PC-9 (cell line): ENCODE measurements at regions not wholly inside any gene's neighbourhood (a gene's known extent, or its start where the extent isn't known, plus 50 kb on each side); places are given as distances from the start of the nearest gene placed in this dataset.

ENCODE experiments used
- BruUV-seq: library from RNA; stranded (reverse); fragments of 400-500 nt; replicated peaks from 2 replicates; lab custom pipeline; 2021; lab: Mats Ljungman, UMichigan
- CTCF ChIA-PET: fragments of 300-600 bp; sonication (Branson Sonifier 250); formaldehyde crosslinking; loops from one replicate; lab custom pipeline; 2022; ENCODE audit warnings: antibody characterized with exemption; lab: Charles Lee
- POLR2A ChIA-PET: fragments of 300-600 bp; sonication (Branson Sonifier 250); formaldehyde crosslinking; loops from one replicate; lab custom pipeline; 2022; ENCODE audit warnings: antibody characterized with exemption; ENCODE audit not compliant: unreplicated experiment; lab: Charles Lee
- DNase-seq, 2 experiments: peaks; one replicate each; pipeline versions ENCODE4 v3.0.0 to v3.0.0-alpha.2; 2015 to 2022; ENCODE audit warnings: mixed read lengths in 1 of 2
- H2AFZ ChIP-seq: fragments of 200-600 bp; sonication (generic); 2 replicates; pipeline ENCODE4 v1.8.1; 2017; ENCODE audit warnings: antibody characterized with exemption
- H3F3A ChIP-seq: fragments of 200-600 bp; sonication (generic); 2 replicates; pipeline ENCODE4 v1.8.1; 2017; ENCODE audit warnings: antibody characterized with exemption, mild to moderate bottlenecking, low read depth; ENCODE audit not compliant: insufficient read depth
- H3K27ac ChIP-seq: fragments of 200-600 bp; sonication (generic); 2 replicates; pipeline ENCODE4 v1.6.1; 2016; ENCODE audit warnings: mixed run types
- H3K27me3 ChIP-seq: fragments of 200-600 bp; sonication (generic); 2 replicates; pipeline ENCODE4 v1.6.1; 2016; ENCODE audit warnings: low read depth, mixed run types; ENCODE audit not compliant: insufficient read depth
- H3K36me3 ChIP-seq: fragments of 200-600 bp; sonication (generic); 2 replicates; pipeline ENCODE4 v1.6.1; 2016; ENCODE audit warnings: low read depth, mixed run types
- H3K4me1 ChIP-seq: fragments of 200-600 bp; sonication (generic); replicated peaks from 2 replicates; pipeline ENCODE4 v1.6.1; 2016; ENCODE audit warnings: mixed run types; ENCODE audit not compliant: insufficient read depth
- H3K4me2 ChIP-seq: fragments of 200-600 bp; sonication (generic); 2 replicates; pipeline ENCODE4 v1.6.1; 2017; ENCODE audit warnings: mixed run types
- H3K4me3 ChIP-seq: fragments of 200-600 bp; sonication (generic); 2 replicates; pipeline ENCODE4 v1.6.1; 2016; ENCODE audit warnings: mixed run types
- H3K79me2 ChIP-seq: fragments of 200-600 bp; sonication (generic); 2 replicates; pipeline ENCODE4 v1.6.1; 2017; ENCODE audit warnings: low read depth, mixed run types
- H3K9me2 ChIP-seq: fragments of 200-600 bp; sonication (generic); 2 replicates; pipeline ENCODE4 v1.8.1; 2017; ENCODE audit warnings: mild to moderate bottlenecking; ENCODE audit not compliant: insufficient read depth
- H3K9me3 ChIP-seq: fragments of 200-600 bp; sonication (generic); 2 replicates; pipeline ENCODE4 v1.8.1; 2016; ENCODE audit warnings: low read depth; ENCODE audit not compliant: insufficient read depth
- H4K20me1 ChIP-seq: fragments of 200-600 bp; sonication (generic); 2 replicates; pipeline ENCODE4 v1.8.1; 2017; ENCODE audit not compliant: insufficient read depth
- CTCF ChIP-seq: fragments of 200-600 bp; sonication (generic); conservative IDR thresholded peaks from 2 replicates; pipeline ENCODE4 v1.6.1; 2017; ENCODE audit warnings: mixed run types, antibody characterized with exemption, mild to moderate bottlenecking, moderate library complexity
- EZH2 ChIP-seq: fragments of 200-600 bp; sonication (generic); IDR thresholded peaks from 2 replicates; pipeline ENCODE4 v1.8.0; 2017; ENCODE audit warnings: antibody characterized with exemption, low read depth
- intact Hi-C: fragments of 100-400 bp; cut with micrococcal nuclease; formaldehyde crosslinking; loops from one replicate; pipeline ENCODE4 v1.10.0; 2022; ENCODE audit not compliant: unreplicated experiment

- Histone ChIP-seq H3K9me3 (no peaks in the 10 kb centered on the region), H3K9me2 (no peaks in the 10 kb centered on the region), H3K27me3 (no peaks in the 10 kb centered on the region), H3K27ac (no peak overlapping the region), H3K4me2 (no peak overlapping the region), H3K4me3 (no peak overlapping the region), H2AFZ (no peak overlapping the region), H3K4me1 (peaks cover 39% of the 10 kb centered on the region), H4K20me1 (no peaks in the 10 kb centered on the region), H3K36me3 (no peaks in the 10 kb centered on the region), H3F3A (peaks cover 44% of the 10 kb centered on the region), H3K79me2 (no peaks in the 10 kb centered on the region)
- DNase-seq: no peak
- intact Hi-C loops: loop anchor here (5.0 kb wide), 1 partner anchor 112 kb away; no protein-coding TSS in a partner anchor
- no TSS peak for BruUV-seq
- TF ChIP-seq CTCF: no peak
- ChIA-PET CTCF (interaction anchor here (0.7 to 2.1 kb wide), 6 partner anchors 28 to 1161 kb away, joined by 3 to 17 read pairs (median 6); no protein-coding TSS in a partner anchor), POLR2A (interaction anchor here (0.7 kb wide), 1 partner anchor 9 kb away, joined by 3 read pairs; no protein-coding TSS in a partner anchor)
Measured at GRCh38 chr2:9140645-9141044, 66.0 kb upstream of the ASAP2 start.

GRCh38 chr2:9139491-9140443 lies 66.8 kb upstream of the ASAP2 start:
- BruUV-seq: no TSS peak
- ChIA-PET POLR2A (interaction anchor here (0.7 kb wide), 1 partner anchor 8 kb away, joined by 3 read pairs; no protein-coding TSS in a partner anchor), CTCF (interaction anchor here (0.6 to 0.7 kb wide), 6 partner anchors 45 to 1162 kb away, joined by 3 to 7 read pairs (median 4); partner anchors contain the start of gene MBOAT2)
- Histone ChIP-seq H3K36me3 (no peaks in the 10 kb centered on the region), H3K4me1 (peaks cover 30% of the 10 kb centered on the region), H3K9me3 (no peaks in the 10 kb centered on the region), H3K4me3 (no peak overlapping the region), H3K27me3 (no peaks in the 10 kb centered on the region), H3K9me2 (no peaks in the 10 kb centered on the region), H3K79me2 (no peaks in the 10 kb centered on the region), H3F3A (peaks cover 35% of the 10 kb centered on the region), H2AFZ (0 out of 2 replicates have a peak overlapping the region, but pooled peaks have one; percentile 20), H3K4me2 (peak overlapping the region; percentile 41), H3K27ac (no peak overlapping the region), H4K20me1 (no peaks in the 10 kb centered on the region)
- intact Hi-C loops: loop anchor here (1.0 to 10.0 kb wide), 3 partner anchors 113 to 455 kb away; partner anchors contain the start of gene ID2
- TF ChIP-seq CTCF: peak; percentile 98
- no peak for TF ChIP-seq EZH2
- DNase-seq: peak in 1 of 2 experiments; percentile 73

GRCh38 chr2:9137379-9138150 lies 69.0 kb upstream of the ASAP2 start:
- POLR2A ChIA-PET: no interaction called here
- Histone ChIP-seq H3K9me2 (no peaks in the 10 kb centered on the region), H3K4me2 (no peak overlapping the region), H3K4me3 (no peak overlapping the region), H3K27ac (no peak overlapping the region), H3K36me3 (no peaks in the 10 kb centered on the region), H4K20me1 (no peaks in the 10 kb centered on the region), H3K4me1 (peaks cover 10% of the 10 kb centered on the region), H3K79me2 (no peaks in the 10 kb centered on the region), H3K27me3 (no peaks in the 10 kb centered on the region), H2AFZ (no peak overlapping the region), H3F3A (peaks cover 19% of the 10 kb centered on the region; the same call in 1 of the 2 replicates), H3K9me3 (no peaks in the 10 kb centered on the region)
- intact Hi-C loops: loop anchor here (10.0 kb wide), 1 partner anchor 453 kb away; the partner anchor contains the start of gene ID2
- CTCF ChIA-PET: interaction anchor here (1.2 kb wide), 1 partner anchor 264 kb away, joined by 4 read pairs; no protein-coding TSS in a partner anchor
- TF ChIP-seq CTCF: no peak
- no peak for TF ChIP-seq EZH2
- no TSS peak for BruUV-seq
- DNase-seq: no peak
